Ishikawa (cell line): ENCODE measurements at regions not wholly inside any gene's neighbourhood (a gene's known extent, or its start where the extent isn't known, plus 50 kb on each side); places are given as distances from the start of the nearest gene placed in this dataset.

ENCODE experiments used
- CEBPB ChIP-seq: IDR thresholded peaks from 2 replicates; pipeline ENCODE4 v1.6.1; 2012
- CREB1 ChIP-seq: IDR thresholded peaks from 2 replicates; pipeline ENCODE4 v1.6.1; 2012; ENCODE audit warnings: low read depth
- EGR1 ChIP-seq: IDR thresholded peaks from 2 replicates; pipeline ENCODE4 v1.6.1; 2012
- EP300 ChIP-seq: IDR thresholded peaks from 2 replicates; pipeline ENCODE4 v1.6.1; 2012; ENCODE audit warnings: borderline replicate concordance
- FOXM1 ChIP-seq: IDR thresholded peaks from 2 replicates; pipeline ENCODE4 v1.6.1; 2012; ENCODE audit warnings: low read depth, borderline replicate concordance
- NFIC ChIP-seq: IDR thresholded peaks from 2 replicates; pipeline ENCODE4 v1.6.1; 2012
- RAD21 ChIP-seq: IDR thresholded peaks from 2 replicates; pipeline ENCODE4 v1.6.1; 2012; ENCODE audit warnings: low read depth
- TAF1 ChIP-seq: IDR thresholded peaks from 2 replicates; pipeline ENCODE4 v1.6.1; 2012; ENCODE audit warnings: low read depth, mild to moderate bottlenecking
- TCF12 ChIP-seq: IDR thresholded peaks from 2 replicates; pipeline ENCODE4 v1.6.1; 2012; ENCODE audit warnings: low read depth
- TEAD4 ChIP-seq: IDR thresholded peaks from 2 replicates; pipeline ENCODE4 v1.6.1; 2012
- USF1 ChIP-seq: IDR thresholded peaks from 2 replicates; pipeline ENCODE4 v1.6.1; 2012
- YY1 ChIP-seq: IDR thresholded peaks from 2 replicates; pipeline ENCODE4 v1.6.1; 2012; ENCODE audit warnings: low read depth
- ZBTB7A ChIP-seq: IDR thresholded peaks from 2 replicates; pipeline ENCODE4 v1.6.1; 2012; ENCODE audit warnings: low read depth
- TF ChIP-seq, protein P1 (sequence below): IDR thresholded peaks from 2 replicates; pipeline ENCODE4 v1.6.1; 2012; ENCODE audit warnings: low read depth, mild to moderate bottlenecking
- TF ChIP-seq, protein P2 (sequence below): IDR thresholded peaks from 2 replicates; pipeline ENCODE4 v1.6.1; 2012

DNA sequence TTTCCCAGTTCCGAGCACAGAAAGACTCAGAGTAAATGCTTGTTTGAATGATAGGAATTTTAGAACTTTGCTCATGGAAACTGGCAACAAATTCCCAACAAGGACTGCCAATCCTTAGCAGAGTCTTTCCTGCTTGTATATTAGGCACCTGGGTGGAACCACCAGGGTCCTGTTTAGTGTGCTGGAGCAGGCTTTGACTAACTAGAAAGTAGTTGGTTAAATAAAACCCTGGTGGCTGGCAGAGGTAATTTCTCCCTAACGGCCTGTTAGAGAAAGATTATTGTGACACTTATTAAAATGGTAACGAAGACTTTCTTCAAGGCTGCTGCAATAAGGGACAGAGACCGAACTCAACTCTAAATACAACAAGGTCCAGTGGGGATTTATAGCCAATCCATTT, 103.6 kb upstream of the TEX13D start:
- TF ChIP-seq CREB1 (no peak), TEAD4 (no peak), EP300 (no peak), TAF1 (no peak), CEBPB (no peak), FOXM1 (no peak)

DNA sequence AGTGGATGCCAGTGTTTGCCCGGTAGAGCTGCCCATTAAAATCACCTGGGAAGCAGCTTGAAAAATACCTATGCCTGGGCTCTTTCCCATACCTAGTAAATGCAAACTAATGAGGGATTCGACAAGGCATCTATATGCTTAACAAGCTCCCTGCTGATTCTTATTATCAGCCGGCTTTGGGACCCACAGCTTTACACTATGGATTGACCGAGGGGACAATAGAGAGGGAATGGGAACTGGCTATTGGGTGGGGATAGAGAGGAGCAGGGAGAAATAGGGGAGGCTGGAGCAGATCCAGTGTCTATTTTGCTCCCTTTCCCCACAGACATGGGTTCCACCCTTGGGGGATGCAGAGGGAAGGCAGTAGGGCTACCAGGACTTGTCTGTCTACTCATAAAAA, 103.1 kb upstream of the TEX13D start:
- TF ChIP-seq FOXM1 (no peak), CEBPB (no peak), ZBTB7A (no peak)

GRCh38 chrX:124230655-124231450, 101.6 kb upstream of the TEX13D start:
- no peak for TF ChIP-seq USF1

DNA sequence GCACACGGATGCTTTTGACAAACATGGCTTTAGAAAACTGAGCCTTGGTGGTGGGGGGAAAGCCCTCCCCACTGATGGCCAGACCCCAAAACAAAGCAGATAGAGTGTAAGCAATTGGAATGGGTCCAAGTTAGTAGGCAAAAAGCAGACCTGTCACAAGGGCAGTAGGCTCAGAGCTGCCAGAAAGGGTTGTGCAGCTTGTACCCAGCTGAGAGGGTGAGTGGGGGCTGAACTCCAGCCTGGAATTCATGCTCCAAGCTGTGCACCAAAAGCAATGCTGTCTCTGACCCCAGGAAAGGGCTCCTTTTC, 101.1 kb upstream of the TEX13D start:
- no peak for TF ChIP-seq TAF1
- TF ChIP-seq USF1, result no peak
- no peak for TF ChIP-seq RAD21
- TF ChIP-seq, protein P1, sequence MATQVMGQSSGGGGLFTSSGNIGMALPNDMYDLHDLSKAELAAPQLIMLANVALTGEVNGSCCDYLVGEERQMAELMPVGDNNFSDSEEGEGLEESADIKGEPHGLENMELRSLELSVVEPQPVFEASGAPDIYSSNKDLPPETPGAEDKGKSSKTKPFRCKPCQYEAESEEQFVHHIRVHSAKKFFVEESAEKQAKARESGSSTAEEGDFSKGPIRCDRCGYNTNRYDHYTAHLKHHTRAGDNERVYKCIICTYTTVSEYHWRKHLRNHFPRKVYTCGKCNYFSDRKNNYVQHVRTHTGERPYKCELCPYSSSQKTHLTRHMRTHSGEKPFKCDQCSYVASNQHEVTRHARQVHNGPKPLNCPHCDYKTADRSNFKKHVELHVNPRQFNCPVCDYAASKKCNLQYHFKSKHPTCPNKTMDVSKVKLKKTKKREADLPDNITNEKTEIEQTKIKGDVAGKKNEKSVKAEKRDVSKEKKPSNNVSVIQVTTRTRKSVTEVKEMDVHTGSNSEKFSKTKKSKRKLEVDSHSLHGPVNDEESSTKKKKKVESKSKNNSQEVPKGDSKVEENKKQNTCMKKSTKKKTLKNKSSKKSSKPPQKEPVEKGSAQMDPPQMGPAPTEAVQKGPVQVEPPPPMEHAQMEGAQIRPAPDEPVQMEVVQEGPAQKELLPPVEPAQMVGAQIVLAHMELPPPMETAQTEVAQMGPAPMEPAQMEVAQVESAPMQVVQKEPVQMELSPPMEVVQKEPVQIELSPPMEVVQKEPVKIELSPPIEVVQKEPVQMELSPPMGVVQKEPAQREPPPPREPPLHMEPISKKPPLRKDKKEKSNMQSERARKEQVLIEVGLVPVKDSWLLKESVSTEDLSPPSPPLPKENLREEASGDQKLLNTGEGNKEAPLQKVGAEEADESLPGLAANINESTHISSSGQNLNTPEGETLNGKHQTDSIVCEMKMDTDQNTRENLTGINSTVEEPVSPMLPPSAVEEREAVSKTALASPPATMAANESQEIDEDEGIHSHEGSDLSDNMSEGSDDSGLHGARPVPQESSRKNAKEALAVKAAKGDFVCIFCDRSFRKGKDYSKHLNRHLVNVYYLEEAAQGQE, result no peak
- TF ChIP-seq FOXM1, result no peak
- no peak for TF ChIP-seq EP300
- TF ChIP-seq ZBTB7A, result no peak
- TF ChIP-seq EGR1, result no peak
- TF ChIP-seq CREB1, result no peak
- no peak for TF ChIP-seq CEBPB
- no peak for TF ChIP-seq NFIC
- no peak for TF ChIP-seq TCF12
- no peak for TF ChIP-seq TEAD4
- TF ChIP-seq, protein P2, sequence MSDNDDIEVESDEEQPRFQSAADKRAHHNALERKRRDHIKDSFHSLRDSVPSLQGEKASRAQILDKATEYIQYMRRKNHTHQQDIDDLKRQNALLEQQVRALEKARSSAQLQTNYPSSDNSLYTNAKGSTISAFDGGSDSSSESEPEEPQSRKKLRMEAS, result no peak
- no peak for TF ChIP-seq YY1

DNA sequence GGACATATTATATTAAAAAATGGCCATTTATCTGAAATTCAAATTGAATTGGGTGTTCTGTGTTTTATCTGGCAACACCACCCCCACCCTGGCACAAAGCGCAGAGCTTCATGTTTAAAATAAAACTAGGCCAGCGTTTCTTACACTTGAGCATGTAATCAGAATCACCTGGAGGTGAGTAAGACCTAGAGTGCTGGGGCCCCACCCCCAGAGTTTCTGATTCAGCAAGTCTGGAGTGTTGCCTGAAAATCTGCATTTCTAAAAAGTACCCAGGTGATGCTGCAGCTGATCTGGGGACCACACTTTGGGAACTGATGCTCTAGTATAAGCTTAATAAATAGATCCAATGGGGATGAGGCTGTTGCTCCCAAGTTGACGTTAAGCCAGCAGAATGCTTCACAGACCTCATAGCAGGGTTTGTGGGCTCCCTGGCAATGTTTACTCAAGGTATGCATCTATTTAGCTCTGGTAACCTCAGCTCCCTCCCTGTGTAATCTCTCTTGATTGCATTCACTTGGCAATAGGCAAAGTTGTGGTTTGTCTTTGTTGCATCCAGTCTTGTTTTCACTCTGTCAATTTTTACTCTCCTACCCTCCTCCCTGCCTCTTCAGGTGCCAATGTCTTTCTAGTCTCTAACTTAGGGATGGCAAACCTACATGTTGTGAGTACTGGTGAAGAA, 99.8 kb upstream of the TEX13D start:
- TF ChIP-seq CEBPB (no peak), YY1 (no peak), USF1 (no peak), TEAD4 (no peak)

GRCh38 chrX:124234348-124234747, 98.1 kb upstream of the TEX13D start:
- TF ChIP-seq TCF12 (no peak), EP300 (no peak), ZBTB7A (no peak), EGR1 (no peak), USF1 (no peak), NFIC (no peak), CEBPB (no peak), CREB1 (no peak), TEAD4 (no peak), FOXM1 (no peak), TAF1 (no peak)
- TF ChIP-seq, protein P2, result no peak
- TF ChIP-seq, protein P1, result no peak
